ENCODE measurements at regions not wholly inside any gene's neighbourhood (a gene's known extent, or its start where the extent isn't known, plus 50 kb on each side); places are given as distances from the start of the nearest gene placed in this dataset.
"Not testable (repeated sequence)": the region's sequence is repeated elsewhere in the genome, so short reads cannot be mapped to it uniquely, and the experiment has no call there.

DNA sequence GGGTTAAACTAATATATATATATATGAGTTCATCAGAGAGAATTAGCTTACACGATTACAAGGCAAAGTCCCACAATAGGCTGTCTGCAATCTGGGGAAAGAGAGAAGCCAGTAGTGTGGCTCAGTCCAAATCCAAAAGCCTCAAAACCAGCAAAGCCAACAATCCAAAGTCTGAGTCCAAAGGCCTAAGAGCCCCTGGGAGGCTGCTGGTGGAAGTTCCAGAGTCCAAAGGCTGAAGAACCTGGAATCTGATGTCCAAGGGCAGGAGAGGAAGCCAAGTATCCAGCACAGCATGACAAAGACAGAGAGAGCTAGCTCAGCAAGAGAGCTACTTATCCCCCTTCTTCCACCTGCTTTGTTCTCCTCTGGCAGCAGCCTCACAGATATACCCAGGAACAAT lies 274.7 kb upstream of the ID4 start:
- TF ChIP-seq SP1 (IDR thresholded peaks at IDR 0.05) (no peak), FOXM1 (IDR thresholded peaks at IDR 0.05; ENCODE audit: borderline replicate concordance) (no peak), NFRKB (IDR thresholded peaks at IDR 0.05) (no peak), ELF4 (IDR thresholded peaks at IDR 0.05) (no peak), FOXK2 (IDR thresholded peaks at IDR 0.05) (no peak), LEF1 (IDR thresholded peaks at IDR 0.05; ENCODE audit: borderline replicate concordance) (no peak), ZNF384 (IDR thresholded peaks at IDR 0.05) (no peak), CTBP1 (IDR thresholded peaks at IDR 0.05; ENCODE audit: borderline replicate concordance) (no peak), ARNT (IDR thresholded peaks at IDR 0.05) (no peak), TARDBP (IDR thresholded peaks at IDR 0.05) (no peak), HDGF (IDR thresholded peaks at IDR 0.05; ENCODE audit: borderline replicate concordance) (no peak), FOXA1 (IDR thresholded peaks at IDR 0.05) (no peak), BHLHE40 (IDR thresholded peaks at IDR 0.05; ENCODE audit: borderline replicate concordance) (no peak), L3MBTL2 (conservative IDR thresholded peaks at IDR 0.05) (no peak), SUZ12 (IDR thresholded peaks at IDR 0.05) (no peak)
- TF ChIP-seq, protein P1, sequence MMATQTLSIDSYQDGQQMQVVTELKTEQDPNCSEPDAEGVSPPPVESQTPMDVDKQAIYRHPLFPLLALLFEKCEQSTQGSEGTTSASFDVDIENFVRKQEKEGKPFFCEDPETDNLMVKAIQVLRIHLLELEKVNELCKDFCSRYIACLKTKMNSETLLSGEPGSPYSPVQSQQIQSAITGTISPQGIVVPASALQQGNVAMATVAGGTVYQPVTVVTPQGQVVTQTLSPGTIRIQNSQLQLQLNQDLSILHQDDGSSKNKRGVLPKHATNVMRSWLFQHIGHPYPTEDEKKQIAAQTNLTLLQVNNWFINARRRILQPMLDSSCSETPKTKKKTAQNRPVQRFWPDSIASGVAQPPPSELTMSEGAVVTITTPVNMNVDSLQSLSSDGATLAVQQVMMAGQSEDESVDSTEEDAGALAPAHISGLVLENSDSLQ (IDR thresholded peaks at IDR 0.05) = no peak

GRCh38 chr6:19569563-19569962 lies 267.6 kb upstream of the ID4 start:
- ChIA-PET POLR2A (no interaction called here), CTCF (no interaction called here)
- TF ChIP-seq BHLHE40 (IDR thresholded peaks at IDR 0.05; ENCODE audit: borderline replicate concordance) = no peak
- no peak for TF ChIP-seq L3MBTL2 (conservative IDR thresholded peaks at IDR 0.05)
- TF ChIP-seq LEF1 (IDR thresholded peaks at IDR 0.05; ENCODE audit: borderline replicate concordance) = no peak
- TF ChIP-seq FOXA1 (IDR thresholded peaks at IDR 0.05) = no peak
- no peak for TF ChIP-seq ZNF384 (IDR thresholded peaks at IDR 0.05)
- no peak for TF ChIP-seq ELF4 (IDR thresholded peaks at IDR 0.05)
- no peak for TF ChIP-seq HDGF (IDR thresholded peaks at IDR 0.05; ENCODE audit: borderline replicate concordance)
- no peak for TF ChIP-seq SUZ12 (IDR thresholded peaks at IDR 0.05)
- no peak for TF ChIP-seq SP1 (IDR thresholded peaks at IDR 0.05)
- TF ChIP-seq, protein P1 (IDR thresholded peaks at IDR 0.05) = no peak
- TF ChIP-seq NFRKB (IDR thresholded peaks at IDR 0.05) = no peak
- no peak for TF ChIP-seq FOXM1 (IDR thresholded peaks at IDR 0.05; ENCODE audit: borderline replicate concordance)
- no peak for TF ChIP-seq ARNT (IDR thresholded peaks at IDR 0.05)
- no peak for DNase-seq (ENCODE audit: extremely low spot score)

More for the DNA sequence above, 274.7 kb upstream of the ID4 start:
- POLR2A ChIA-PET = no interaction called here
- no peak for DNase-seq (ENCODE audit: extremely low spot score)
- CTCF ChIA-PET = no interaction called here

- CTCF ChIA-PET = no interaction called here
- DNase-seq (ENCODE audit: extremely low spot score) = no peak
- POLR2A ChIA-PET = interaction anchor here (0.8 kb wide), 1 partner anchor 27 kb away, joined by 3 read pairs; no protein-coding TSS in a partner anchor
- TF ChIP-seq, protein P1 (IDR thresholded peaks at IDR 0.05) = no peak
- no peak for TF ChIP-seq CTBP1 (IDR thresholded peaks at IDR 0.05; ENCODE audit: borderline replicate concordance)
- TF ChIP-seq ARNT (IDR thresholded peaks at IDR 0.05) = no peak
- TF ChIP-seq FOXM1 (IDR thresholded peaks at IDR 0.05; ENCODE audit: borderline replicate concordance) = no peak
- TF ChIP-seq HDGF (IDR thresholded peaks at IDR 0.05; ENCODE audit: borderline replicate concordance) = no peak
- no peak for TF ChIP-seq ZNF384 (IDR thresholded peaks at IDR 0.05)
Observed at GRCh38 chr6:19571176-19571575, 266.0 kb upstream of the ID4 start.

- ChIA-PET POLR2A (no interaction called here), CTCF (no interaction called here)
- TF ChIP-seq ELF4 (IDR thresholded peaks at IDR 0.05) (no peak), LEF1 (IDR thresholded peaks at IDR 0.05; ENCODE audit: borderline replicate concordance) (no peak), ZNF384 (IDR thresholded peaks at IDR 0.05) (no peak), L3MBTL2 (conservative IDR thresholded peaks at IDR 0.05) (no peak), SUZ12 (IDR thresholded peaks at IDR 0.05) (no peak), ARNT (IDR thresholded peaks at IDR 0.05) (no peak), NFRKB (IDR thresholded peaks at IDR 0.05) (no peak), TARDBP (IDR thresholded peaks at IDR 0.05) (no peak), BHLHE40 (IDR thresholded peaks at IDR 0.05; ENCODE audit: borderline replicate concordance) (no peak), HDGF (IDR thresholded peaks at IDR 0.05; ENCODE audit: borderline replicate concordance) (no peak)
- TF ChIP-seq, protein P1 (IDR thresholded peaks at IDR 0.05) = no peak
- no peak for DNase-seq (ENCODE audit: extremely low spot score)
Observed at GRCh38 chr6:19578481-19578880, 258.7 kb upstream of the ID4 start.

DNA sequence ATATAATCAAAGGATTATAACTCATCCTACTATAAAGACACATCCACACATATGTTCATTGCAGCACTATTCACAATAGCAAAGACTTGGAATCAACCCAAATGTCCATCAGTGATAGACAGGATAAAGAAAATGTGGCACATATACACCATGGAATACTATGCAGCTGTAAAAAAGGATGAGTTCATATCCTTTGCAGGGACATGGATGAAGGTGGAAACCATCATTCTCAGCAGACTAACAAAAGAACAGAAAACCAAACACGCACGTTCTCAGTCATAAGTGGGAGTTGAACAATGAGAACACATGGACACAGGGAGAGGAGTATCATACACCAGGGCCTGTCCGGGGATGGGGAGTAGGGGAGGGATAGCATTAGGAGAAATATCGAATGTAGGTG lies 253.0 kb upstream of the ID4 start:
- CTCF ChIA-PET; DNase-seq (ENCODE audit: extremely low spot score); POLR2A ChIA-PET: not testable (repeated sequence)

DNA sequence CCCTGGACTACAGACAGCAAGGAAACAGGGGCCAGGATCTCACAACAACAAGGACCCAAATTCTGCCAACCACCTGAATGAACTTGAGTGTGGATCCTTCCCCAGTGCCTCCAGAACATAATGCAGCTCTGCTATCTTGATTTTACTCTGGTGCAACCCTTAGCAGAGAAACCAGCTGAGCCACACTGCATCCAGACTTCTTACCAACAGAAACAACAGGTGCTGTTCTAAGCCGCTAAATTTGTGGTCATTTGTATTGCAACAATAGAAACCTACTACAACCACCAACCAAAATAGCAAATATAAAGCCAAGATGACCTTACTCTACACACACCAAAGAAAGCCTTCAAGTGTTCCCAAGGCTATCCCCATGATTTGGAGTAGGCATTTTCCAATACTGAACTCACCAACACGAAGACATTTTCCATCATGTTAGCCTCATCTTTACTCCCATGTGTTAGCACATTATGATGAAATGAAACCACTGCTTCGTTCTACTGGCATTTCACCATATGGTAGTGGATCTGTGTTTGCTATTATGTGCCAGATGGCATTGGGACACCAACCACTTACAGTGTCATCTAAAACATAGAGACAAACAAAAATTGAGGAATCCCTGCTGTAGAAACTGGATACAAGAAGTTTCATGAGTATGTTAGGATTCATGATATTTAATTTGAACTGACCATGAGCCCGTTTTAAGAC lies 249.8 kb upstream of the ID4 start:
- CTCF ChIA-PET = interaction anchor here (0.6 kb wide), 1 partner anchor 688 kb away, joined by 3 read pairs; no protein-coding TSS in a partner anchor

More for the DNA sequence above, 249.8 kb upstream of the ID4 start:
- no peak for DNase-seq (ENCODE audit: extremely low spot score)
- POLR2A ChIA-PET = no interaction called here
- no peak for TF ChIP-seq SP1 (IDR thresholded peaks at IDR 0.05)
- TF ChIP-seq ZNF384 (IDR thresholded peaks at IDR 0.05) = no peak
- TF ChIP-seq, protein P1 (IDR thresholded peaks at IDR 0.05) = no peak
- no peak for TF ChIP-seq LEF1 (IDR thresholded peaks at IDR 0.05; ENCODE audit: borderline replicate concordance)
- no peak for TF ChIP-seq ELF4 (IDR thresholded peaks at IDR 0.05)
- TF ChIP-seq HDGF (IDR thresholded peaks at IDR 0.05; ENCODE audit: borderline replicate concordance) = no peak
- TF ChIP-seq FOXK2 (IDR thresholded peaks at IDR 0.05) = no peak
- no peak for TF ChIP-seq SUZ12 (IDR thresholded peaks at IDR 0.05)
- TF ChIP-seq TARDBP (IDR thresholded peaks at IDR 0.05) = no peak

Data from HEK293T (cell line).